Ectodermal cell (in vitro differentiated cells): ENCODE measurements at regions not wholly inside any gene's neighbourhood (a gene's known extent, or its start where the extent isn't known, plus 50 kb on each side); places are given as distances from the start of the nearest gene placed in this dataset.
"Not testable (repeated sequence)": the region's sequence is repeated elsewhere in the genome, so short reads cannot be mapped to it uniquely, and the experiment has no call there.

Source experiments
- H3K27ac ChIP-seq: 2 replicates; pipeline ENCODE4 v1.7.0; 2013; ENCODE audit warnings: mild to moderate bottlenecking, low read depth, low read length; ENCODE audit not compliant: insufficient read depth, poor library complexity, severe bottlenecking
- H3K27me3 ChIP-seq: 2 replicates; pipeline ENCODE4 v1.7.0; 2013; ENCODE audit warnings: mild to moderate bottlenecking, low read length; ENCODE audit not compliant: insufficient read depth, control insufficient read depth, poor library complexity, severe bottlenecking
- H3K36me3 ChIP-seq: one replicate; pipeline ENCODE4 v1.7.0; 2013; ENCODE audit warnings: low read length; ENCODE audit not compliant: control insufficient read depth, insufficient read depth
- H3K4me1 ChIP-seq: one replicate; pipeline ENCODE4 v1.7.0; 2013; ENCODE audit warnings: low read length; ENCODE audit not compliant: control insufficient read depth, insufficient read depth
- H3K4me3 ChIP-seq: 2 replicates; pipeline ENCODE4 v1.7.0; 2013; ENCODE audit warnings: low read depth, low read length, control low read depth; ENCODE audit not compliant: insufficient read depth
- H3K9me3 ChIP-seq: 2 replicates; pipeline ENCODE4 v1.7.0; 2013; ENCODE audit warnings: mild to moderate bottlenecking, low read length, moderate library complexity; ENCODE audit not compliant: control insufficient read depth
- WGBS, 2 experiments: methylation state at CpG; one replicate each; pipeline ENCODE4 v1.1.7; 2013; ENCODE audit warnings: missing lambda C conversion rate in 2 of 2; 5-methylcytosine and 5-hydroxymethylcytosine counted together

DNA sequence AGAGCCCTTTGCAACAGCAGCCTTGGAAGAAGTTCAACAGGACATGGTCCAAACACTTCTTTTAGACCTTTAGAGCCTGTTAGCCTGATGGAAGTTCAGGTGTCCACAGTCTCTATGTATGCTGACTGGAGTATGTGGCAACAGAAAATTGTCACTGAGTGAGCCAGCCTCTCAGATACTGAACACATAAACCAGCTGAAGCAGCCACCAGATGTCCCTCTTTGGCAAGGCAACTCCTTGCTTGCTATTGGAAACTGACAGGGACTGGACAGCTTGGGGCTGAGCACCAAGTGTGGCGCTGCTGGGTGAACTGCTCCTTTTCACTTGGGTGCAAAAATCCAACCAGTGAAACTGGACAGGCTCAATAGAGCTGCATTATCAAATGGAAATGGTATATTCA lies 1344.9 kb downstream of the RPIA start:
- 68 to 70% methylated on average over 1 of the region's 1 CpG for WGBS, 2 experiments
- H3K4me3 ChIP-seq, H3K4me1 ChIP-seq, H3K9me3 ChIP-seq, H3K36me3 ChIP-seq, H3K27ac ChIP-seq, H3K27me3 ChIP-seq: not testable (repeated sequence)

DNA sequence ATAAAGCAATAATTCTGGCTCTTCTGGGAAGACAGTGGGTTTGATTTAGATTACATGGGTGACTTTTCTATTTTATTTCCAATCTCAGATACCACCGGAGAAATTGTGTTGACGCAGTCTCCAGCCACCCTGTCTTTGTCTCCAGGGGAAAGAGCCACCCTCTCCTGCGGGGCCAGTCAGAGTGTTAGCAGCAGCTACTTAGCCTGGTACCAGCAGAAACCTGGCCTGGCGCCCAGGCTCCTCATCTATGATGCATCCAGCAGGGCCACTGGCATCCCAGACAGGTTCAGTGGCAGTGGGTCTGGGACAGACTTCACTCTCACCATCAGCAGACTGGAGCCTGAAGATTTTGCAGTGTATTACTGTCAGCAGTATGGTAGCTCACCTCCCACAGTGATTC lies 1347.6 kb downstream of the RPIA start:
- 78 to 82% methylated on average over 4 of the region's 4 CpGs for WGBS, 2 experiments
- not testable (repeated sequence) for H3K9me3 ChIP-seq

DNA sequence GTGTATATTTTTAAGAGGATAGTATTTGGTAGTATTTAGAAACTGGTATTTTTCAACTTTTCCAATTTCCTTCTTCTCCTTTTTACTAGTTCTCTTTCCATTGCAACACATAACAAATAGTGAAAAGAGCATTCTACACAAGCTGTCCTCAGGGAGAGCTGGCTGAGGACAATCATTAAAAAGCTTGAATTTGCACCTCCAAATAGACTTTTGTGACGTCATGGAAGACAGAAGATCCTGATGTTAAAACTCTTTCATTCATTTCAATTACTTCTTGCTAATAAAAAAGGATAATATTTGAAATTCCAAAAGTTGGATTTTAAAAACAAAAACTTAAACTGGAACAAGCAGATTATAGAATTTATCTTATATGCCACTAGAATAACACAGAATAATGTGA lies 1356.3 kb downstream of the RPIA start:
- not testable (repeated sequence) for H3K27me3 ChIP-seq, H3K4me3 ChIP-seq, H3K36me3 ChIP-seq, H3K27ac ChIP-seq, H3K4me1 ChIP-seq, H3K9me3 ChIP-seq
- no CpG with 5 or more reads among the region's 1 CpG for WGBS, 2 experiments

More for the DNA sequence above, 1347.6 kb downstream of the RPIA start:
- H3K36me3 ChIP-seq, H3K4me1 ChIP-seq, H3K27ac ChIP-seq, H3K27me3 ChIP-seq, H3K4me3 ChIP-seq: not testable (repeated sequence)

DNA sequence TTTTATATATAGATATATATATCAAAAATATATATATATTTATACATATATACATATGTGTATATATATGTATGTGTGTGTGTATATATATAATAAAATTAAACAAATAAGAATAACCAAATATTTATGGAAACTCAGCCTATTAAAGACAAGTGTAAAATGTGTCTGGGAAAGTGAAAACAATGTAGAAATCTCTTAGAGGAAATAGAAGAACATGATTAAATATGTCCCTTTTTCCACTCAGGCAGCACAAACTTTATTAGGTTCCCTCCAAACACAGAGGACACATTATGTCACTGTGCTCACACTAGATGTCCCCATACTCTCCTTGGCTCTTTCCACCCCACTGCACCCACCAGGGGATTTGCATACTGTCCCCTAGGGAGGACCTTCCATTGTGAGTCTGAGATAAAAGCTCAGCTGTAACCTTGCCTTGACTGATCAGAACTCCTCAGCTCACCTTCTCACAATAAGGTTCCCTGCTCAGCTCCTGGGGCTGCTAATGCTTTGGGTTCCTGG lies 1360.7 kb downstream of the RPIA start:
- not testable (repeated sequence) for H3K27ac ChIP-seq, H3K4me1 ChIP-seq, H3K36me3 ChIP-seq, H3K4me3 ChIP-seq, H3K9me3 ChIP-seq, H3K27me3 ChIP-seq

DNA sequence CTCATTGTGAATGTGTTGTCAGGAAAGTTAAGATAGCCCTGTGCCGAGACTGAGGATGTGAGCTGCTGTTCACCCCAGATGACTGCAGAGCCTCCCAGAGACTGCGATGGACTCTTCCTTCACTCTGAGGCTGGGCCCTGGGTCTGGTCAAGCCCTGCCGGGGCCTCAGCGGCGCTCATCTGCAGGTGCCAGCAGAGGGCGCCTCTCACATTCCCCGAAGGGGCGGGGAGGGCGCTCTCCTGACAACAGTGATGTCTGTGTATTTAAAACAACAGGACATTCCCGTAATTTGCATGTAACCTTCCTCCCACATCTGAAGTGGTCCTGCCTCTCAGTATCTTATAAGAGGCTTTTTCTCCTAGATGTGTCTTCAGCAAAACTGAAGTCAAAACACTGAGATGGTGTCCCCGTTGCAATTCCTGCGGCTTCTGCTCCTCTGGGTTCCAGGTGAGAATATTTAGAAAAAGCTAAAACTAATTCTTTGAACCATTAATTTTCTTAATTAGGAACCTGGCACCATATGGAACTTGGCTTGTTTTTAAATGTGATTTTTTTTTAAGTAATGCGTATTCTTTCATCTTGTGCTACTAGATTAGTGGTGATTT lies 1377.9 kb downstream of the RPIA start:
- no peaks in the 10 kb centered on the region for H3K4me1 ChIP-seq
- no peak overlapping the region for H3K27ac ChIP-seq
- 26 to 41% methylated on average over 12 to 13 of the region's 13 CpGs for WGBS, 2 experiments
- no peaks in the 10 kb centered on the region for H3K36me3 ChIP-seq
- H3K27me3 ChIP-seq, result no peaks in the 10 kb centered on the region
- H3K9me3 ChIP-seq, result no peaks in the 10 kb centered on the region
- no peak overlapping the region for H3K4me3 ChIP-seq

DNA sequence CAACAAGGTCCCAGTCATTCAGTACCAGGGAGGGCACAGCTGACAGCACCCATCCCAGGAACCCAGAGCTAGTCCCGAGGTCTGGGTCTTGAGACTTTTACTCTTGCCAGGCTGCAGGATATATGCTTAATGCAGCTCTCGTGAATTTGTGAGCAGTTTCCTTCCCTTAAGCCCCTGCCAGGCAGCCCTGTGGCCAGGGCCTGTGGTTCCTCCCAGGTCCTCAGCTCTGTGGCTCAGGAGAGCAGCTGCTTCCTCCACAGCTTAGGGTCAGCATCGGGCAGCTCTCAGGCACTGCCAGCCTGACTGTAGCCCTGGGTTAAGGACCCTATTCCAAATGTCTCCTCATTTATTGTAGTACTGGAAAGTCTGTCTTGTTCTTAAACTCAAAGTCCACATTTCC lies 1384.8 kb downstream of the RPIA start:
- WGBS, 2 experiments, result 89 to 93% methylated on average over 3 of the region's 3 CpGs
- H3K36me3 ChIP-seq, result no peaks in the 10 kb centered on the region
- no peaks in the 10 kb centered on the region for H3K4me1 ChIP-seq
- H3K27ac ChIP-seq, result no peak overlapping the region
- no peak overlapping the region for H3K4me3 ChIP-seq
- H3K9me3 ChIP-seq, result no peaks in the 10 kb centered on the region
- no peaks in the 10 kb centered on the region for H3K27me3 ChIP-seq

DNA sequence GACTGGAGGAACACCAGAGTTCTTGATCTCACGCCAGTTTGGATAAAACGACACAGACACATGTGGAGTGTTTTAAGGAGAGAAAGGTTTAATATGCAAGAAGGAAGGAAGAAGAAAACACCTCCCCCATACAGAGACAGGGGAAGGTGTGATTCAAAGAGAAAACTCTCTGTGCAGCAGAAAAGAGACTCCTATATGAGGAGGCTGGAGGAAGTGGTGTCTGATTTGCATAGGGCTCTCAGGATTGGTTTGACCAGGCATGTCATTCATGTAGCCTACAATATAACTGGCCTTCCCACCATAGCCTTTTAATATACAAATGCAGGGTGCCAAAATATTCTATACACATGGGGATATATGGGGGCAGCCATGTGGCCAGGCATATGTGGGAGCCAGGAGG lies 1386.5 kb downstream of the RPIA start:
- Histone ChIP-seq H3K4me3 (no peak overlapping the region), H3K9me3 (no peaks in the 10 kb centered on the region), H3K27ac (no peak overlapping the region), H3K4me1 (no peaks in the 10 kb centered on the region), H3K27me3 (no peaks in the 10 kb centered on the region), H3K36me3 (no peaks in the 10 kb centered on the region)
- WGBS, 2 experiments, result 81 to 100% methylated on average over 1 to 2 of the region's 2 CpGs

DNA sequence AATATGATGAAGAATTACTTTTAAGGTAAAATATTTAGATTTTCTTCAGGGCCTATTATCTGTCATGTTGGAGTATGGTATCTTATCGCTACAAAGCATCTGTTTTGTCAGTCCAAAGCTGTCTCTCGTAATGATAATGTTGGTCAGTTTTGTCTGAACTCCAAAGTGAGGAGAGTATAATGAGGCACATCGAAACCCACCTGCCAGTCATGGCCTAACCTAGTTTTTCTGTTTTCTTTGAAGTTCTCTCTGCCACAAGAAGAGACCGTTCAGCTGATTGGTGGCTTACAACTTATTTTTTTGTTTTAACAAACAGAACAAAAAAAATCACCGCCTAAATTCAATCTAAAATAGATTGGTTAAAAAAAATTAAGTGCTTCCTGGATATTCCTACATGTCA lies 1387.9 kb downstream of the RPIA start:
- Histone ChIP-seq H3K9me3 (no peaks in the 10 kb centered on the region), H3K27ac (no peak overlapping the region), H3K4me3 (no peak overlapping the region), H3K4me1 (no peaks in the 10 kb centered on the region), H3K27me3 (no peaks in the 10 kb centered on the region), H3K36me3 (no peaks in the 10 kb centered on the region)
- 85 to 93% methylated on average over 4 of the region's 5 CpGs for WGBS, 2 experiments

DNA sequence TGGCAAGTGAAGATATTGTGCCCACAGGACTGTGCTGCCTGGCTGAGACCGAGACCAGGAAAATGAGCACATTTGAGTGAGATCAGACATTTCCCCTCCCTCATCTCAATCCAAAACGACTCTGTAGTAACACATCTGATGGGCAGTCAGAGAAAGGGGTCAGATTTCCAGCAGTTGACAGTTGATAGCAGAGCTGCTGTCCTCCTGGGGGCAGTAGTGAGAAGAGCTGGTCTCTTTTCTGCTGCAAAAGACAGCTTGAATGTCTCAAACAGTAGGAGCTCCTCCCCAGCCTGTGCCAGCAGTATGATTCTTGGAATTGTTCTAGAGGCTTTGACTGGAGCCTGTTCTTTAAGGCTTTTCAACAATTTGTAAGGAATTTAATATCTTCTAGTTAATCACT lies 1396.3 kb downstream of the RPIA start:
- not testable (repeated sequence) for H3K9me3 ChIP-seq, H3K27me3 ChIP-seq, H3K27ac ChIP-seq, H3K36me3 ChIP-seq, H3K4me1 ChIP-seq, H3K4me3 ChIP-seq
- 20 to 31% methylated on average over 2 of the region's 2 CpGs for WGBS, 2 experiments

DNA sequence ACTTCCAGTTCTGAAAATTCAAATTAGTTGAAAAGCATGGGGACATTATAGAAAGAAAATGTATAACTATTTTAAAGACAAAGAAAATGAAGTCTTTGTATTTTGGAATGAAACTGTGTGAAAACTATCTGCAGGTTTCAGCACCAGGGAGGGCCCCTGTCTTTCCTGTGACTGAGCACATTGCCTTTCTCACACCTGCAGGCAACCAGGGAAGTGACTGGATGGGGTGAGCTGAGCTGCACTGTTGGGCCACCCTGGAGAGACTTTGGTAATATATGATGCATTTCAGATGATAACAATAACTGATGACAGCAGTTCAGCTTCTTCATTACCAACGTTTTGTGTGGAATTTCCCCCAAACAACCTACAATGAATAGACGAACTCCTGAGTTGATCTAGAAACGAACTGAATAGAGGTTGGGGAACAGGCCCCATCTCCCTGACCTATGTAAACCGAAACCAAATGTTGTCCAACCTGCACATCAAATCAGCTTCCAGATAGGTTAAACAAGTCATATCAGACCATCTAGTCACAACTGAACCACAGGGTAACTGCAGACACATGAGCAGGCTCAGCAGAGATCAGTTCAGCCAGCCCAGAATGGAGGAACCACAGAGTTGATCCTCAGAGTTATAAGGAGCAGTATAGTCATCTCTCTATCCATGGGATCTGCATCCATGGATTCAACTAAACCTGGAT lies 1402.2 kb downstream of the RPIA start:
- H3K36me3 ChIP-seq, H3K4me1 ChIP-seq, H3K27me3 ChIP-seq, H3K9me3 ChIP-seq, H3K4me3 ChIP-seq, H3K27ac ChIP-seq: not testable (repeated sequence)
- WGBS, 2 experiments, result no CpG with 5 or more reads among the region's 4 CpGs
